Bronchial epithelial cell (primary cell): ENCODE measurements at regions not wholly inside any gene's neighbourhood (a gene's known extent, or its start where the extent isn't known, plus 50 kb on each side); places are given as distances from the start of the nearest gene placed in this dataset.

Experiments used
- DNase-seq: peaks from one replicate; pipeline ENCODE4 v3.0.0-alpha.2; 2010; ENCODE audit warnings: low read depth
- FAIRE-seq: peaks from 2 replicates; lab custom pipeline; 2011; peaks lifted over from hg19 to GRCh38; lab: Jason Lieb, UNC
- H3K27me3 ChIP-seq: 2 replicates; pipeline ENCODE4 v1.5.1; 2011; ENCODE audit warnings: low read length; ENCODE audit not compliant: control insufficient read depth, insufficient read depth
- H3K36me3 ChIP-seq: 2 replicates; pipeline ENCODE4 v1.5.1; 2011; ENCODE audit warnings: low read length; ENCODE audit not compliant: control insufficient read depth, insufficient read depth
- H3K4me3 ChIP-seq: 2 replicates; pipeline ENCODE4 v1.5.1; 2011; ENCODE audit warnings: mild to moderate bottlenecking, low read depth, low read length, control low read depth
- TF ChIP-seq, protein P1 (sequence below): IDR thresholded peaks from 2 replicates; pipeline ENCODE4 v1.5.1; 2011; ENCODE audit warnings: mild to moderate bottlenecking, moderate library complexity, low read length, control low read depth, inconsistent platforms; ENCODE audit not compliant: insufficient read depth, severe bottlenecking

GRCh38 chr17:70405492-70406220 is 236.3 kb downstream of the KCNJ2 start:
- Histone ChIP-seq H3K4me3 (no peak overlapping the region), H3K36me3 (no peaks in the 10 kb centered on the region), H3K27me3 (no peaks in the 10 kb centered on the region)
- DNase-seq (peak; percentile 96), FAIRE-seq (peak; percentile 18)
- TF ChIP-seq, protein P1, sequence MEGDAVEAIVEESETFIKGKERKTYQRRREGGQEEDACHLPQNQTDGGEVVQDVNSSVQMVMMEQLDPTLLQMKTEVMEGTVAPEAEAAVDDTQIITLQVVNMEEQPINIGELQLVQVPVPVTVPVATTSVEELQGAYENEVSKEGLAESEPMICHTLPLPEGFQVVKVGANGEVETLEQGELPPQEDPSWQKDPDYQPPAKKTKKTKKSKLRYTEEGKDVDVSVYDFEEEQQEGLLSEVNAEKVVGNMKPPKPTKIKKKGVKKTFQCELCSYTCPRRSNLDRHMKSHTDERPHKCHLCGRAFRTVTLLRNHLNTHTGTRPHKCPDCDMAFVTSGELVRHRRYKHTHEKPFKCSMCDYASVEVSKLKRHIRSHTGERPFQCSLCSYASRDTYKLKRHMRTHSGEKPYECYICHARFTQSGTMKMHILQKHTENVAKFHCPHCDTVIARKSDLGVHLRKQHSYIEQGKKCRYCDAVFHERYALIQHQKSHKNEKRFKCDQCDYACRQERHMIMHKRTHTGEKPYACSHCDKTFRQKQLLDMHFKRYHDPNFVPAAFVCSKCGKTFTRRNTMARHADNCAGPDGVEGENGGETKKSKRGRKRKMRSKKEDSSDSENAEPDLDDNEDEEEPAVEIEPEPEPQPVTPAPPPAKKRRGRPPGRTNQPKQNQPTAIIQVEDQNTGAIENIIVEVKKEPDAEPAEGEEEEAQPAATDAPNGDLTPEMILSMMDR: no peak

- DNase-seq (peak; percentile 83), FAIRE-seq (no peak)
- TF ChIP-seq, protein P1: no peak
Observed at GRCh38 chr17:70407506-70407905, 238.2 kb downstream of the KCNJ2 start.

GRCh38 chr17:70408768-70409167 is 239.4 kb downstream of the KCNJ2 start:
- H3K4me3 ChIP-seq: no peak overlapping the region
- FAIRE-seq (no peak), DNase-seq (no peak)
- TF ChIP-seq, protein P1: no peak
- H3K27me3 ChIP-seq: no peaks in the 10 kb centered on the region
- H3K36me3 ChIP-seq: no peaks in the 10 kb centered on the region

More at GRCh38 chr17:70407506-70407905, 238.2 kb downstream of the KCNJ2 start:
- H3K4me3 ChIP-seq: no peak overlapping the region
- H3K36me3 ChIP-seq: no peaks in the 10 kb centered on the region
- no peaks in the 10 kb centered on the region for H3K27me3 ChIP-seq

- Histone ChIP-seq H3K36me3 (no peaks in the 10 kb centered on the region), H3K27me3 (no peaks in the 10 kb centered on the region), H3K4me3 (no peak overlapping the region)
- TF ChIP-seq, protein P1: no peak
- no peak for FAIRE-seq
- no peak for DNase-seq
Observed at GRCh38 chr17:70414300-70414699, 245.0 kb downstream of the KCNJ2 start.

DNA sequence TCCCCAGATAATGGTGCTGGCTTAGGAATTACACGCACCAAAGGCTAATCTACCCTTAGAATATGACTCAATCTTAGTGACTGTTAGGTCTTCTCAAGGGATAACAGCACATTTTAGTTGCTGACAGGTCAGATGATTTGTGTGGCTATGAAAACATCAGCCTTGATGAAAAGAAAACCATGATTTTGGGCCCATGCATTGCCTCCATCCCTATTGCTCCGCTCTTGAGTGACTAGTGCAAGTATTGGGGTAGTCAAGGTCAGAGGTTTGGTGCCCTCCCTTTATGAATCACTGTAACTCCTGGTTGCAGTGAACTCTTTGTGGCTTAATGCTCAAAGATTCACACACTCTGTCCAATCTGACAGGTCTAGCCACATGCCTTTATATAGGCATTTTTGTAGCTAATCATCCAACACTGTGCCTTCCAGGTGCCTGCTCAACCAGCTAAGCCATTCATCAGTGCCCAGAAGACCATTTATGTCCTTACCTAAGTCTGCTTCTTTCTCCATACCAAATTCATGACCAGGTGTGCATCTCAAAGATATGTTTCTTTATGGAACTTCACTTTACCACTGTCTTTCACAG is 251.6 kb downstream of the KCNJ2 start:
- no peak for DNase-seq
- no peak for FAIRE-seq
- TF ChIP-seq, protein P1: no peak
- Histone ChIP-seq H3K27me3 (no peaks in the 10 kb centered on the region), H3K36me3 (no peaks in the 10 kb centered on the region), H3K4me3 (no peak overlapping the region)
